Upper lobe of right lung (tissue), 1 donor: ENCODE measurements at regions not wholly inside any gene's neighbourhood (a gene's known extent, or its start where the extent isn't known, plus 50 kb on each side); places are given as distances from the start of the nearest gene placed in this dataset.

Experiments used
- ATAC-seq: fragments of 200-7000 bp; cut with Tn5 transposase; one replicate; pipeline ENCODE4 v1.9.1; 2020; ENCODE audit warnings: mild to moderate bottlenecking, moderate library complexity
- DNase-seq: peaks from one replicate; pipeline ENCODE4 v3.0.0-alpha.2; 2020
- H3K27ac ChIP-seq: fragments of 200-600 bp; one replicate; pipeline ENCODE4 v1.8.0; 2022
- H3K27me3 ChIP-seq: fragments of 200-600 bp; one replicate; pipeline ENCODE4 v1.8.0; 2022; ENCODE audit warnings: mild to moderate bottlenecking
- H3K36me3 ChIP-seq: fragments of 200-600 bp; one replicate; pipeline ENCODE4 v1.8.0; 2022
- H3K4me1 ChIP-seq: fragments of 200-600 bp; one replicate; pipeline ENCODE4 v1.8.0; 2022
- H3K4me3 ChIP-seq: fragments of 200-600 bp; one replicate; pipeline ENCODE4 v1.8.0; 2022; ENCODE audit warnings: mild to moderate bottlenecking
- H3K9me3 ChIP-seq: fragments of 200-600 bp; one replicate; pipeline ENCODE4 v1.8.0; 2022
- intact Hi-C: fragments of 100-400 bp; cut with DNase I; formaldehyde crosslinking; loops from one replicate; pipeline ENCODE4 v1.11.0; 2022
- TF ChIP-seq, protein P1 (sequence below): fragments of 200-600 bp; IDR thresholded peaks from one replicate; pipeline ENCODE4 v1.8.0; 2022; ENCODE audit warnings: antibody characterized with exemption
- donor health status: DM: no; HTN: yes; CAD: no; lungs with severe emphysema.

DNA sequence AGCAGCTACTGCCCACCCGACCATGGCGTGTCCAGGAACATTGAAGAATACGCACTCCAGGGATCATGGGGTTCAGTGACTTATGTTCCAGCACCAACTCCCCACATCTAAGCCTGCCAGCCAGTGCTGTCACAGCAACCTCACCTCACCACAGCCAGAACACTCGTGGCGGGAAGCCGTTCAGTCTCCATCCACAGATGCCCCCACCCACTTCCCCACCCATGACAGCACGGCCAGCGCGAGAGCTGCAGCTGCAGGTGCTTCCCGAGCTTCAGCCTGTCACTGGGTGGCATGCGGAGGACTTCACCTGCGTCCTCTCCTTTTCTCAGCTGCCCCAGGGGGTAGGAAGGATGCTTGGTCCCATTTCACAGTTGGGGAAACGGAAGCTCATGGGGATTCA is 50.3 kb downstream of the RBFOX3 start:
- H3K9me3 ChIP-seq, result no peaks in the 10 kb centered on the region
- H3K4me3 ChIP-seq, result no peak overlapping the region
- H3K36me3 ChIP-seq, result no peaks in the 10 kb centered on the region
- H3K27me3 ChIP-seq, result peaks cover 57% of the 10 kb centered on the region
- no peaks in the 10 kb centered on the region for H3K4me1 ChIP-seq
- no peak overlapping the region for H3K27ac ChIP-seq
- ATAC-seq, result no peak
- TF ChIP-seq, protein P1, sequence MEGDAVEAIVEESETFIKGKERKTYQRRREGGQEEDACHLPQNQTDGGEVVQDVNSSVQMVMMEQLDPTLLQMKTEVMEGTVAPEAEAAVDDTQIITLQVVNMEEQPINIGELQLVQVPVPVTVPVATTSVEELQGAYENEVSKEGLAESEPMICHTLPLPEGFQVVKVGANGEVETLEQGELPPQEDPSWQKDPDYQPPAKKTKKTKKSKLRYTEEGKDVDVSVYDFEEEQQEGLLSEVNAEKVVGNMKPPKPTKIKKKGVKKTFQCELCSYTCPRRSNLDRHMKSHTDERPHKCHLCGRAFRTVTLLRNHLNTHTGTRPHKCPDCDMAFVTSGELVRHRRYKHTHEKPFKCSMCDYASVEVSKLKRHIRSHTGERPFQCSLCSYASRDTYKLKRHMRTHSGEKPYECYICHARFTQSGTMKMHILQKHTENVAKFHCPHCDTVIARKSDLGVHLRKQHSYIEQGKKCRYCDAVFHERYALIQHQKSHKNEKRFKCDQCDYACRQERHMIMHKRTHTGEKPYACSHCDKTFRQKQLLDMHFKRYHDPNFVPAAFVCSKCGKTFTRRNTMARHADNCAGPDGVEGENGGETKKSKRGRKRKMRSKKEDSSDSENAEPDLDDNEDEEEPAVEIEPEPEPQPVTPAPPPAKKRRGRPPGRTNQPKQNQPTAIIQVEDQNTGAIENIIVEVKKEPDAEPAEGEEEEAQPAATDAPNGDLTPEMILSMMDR, result no peak
- no peak for DNase-seq
- intact Hi-C loops, result no loop called here

DNA sequence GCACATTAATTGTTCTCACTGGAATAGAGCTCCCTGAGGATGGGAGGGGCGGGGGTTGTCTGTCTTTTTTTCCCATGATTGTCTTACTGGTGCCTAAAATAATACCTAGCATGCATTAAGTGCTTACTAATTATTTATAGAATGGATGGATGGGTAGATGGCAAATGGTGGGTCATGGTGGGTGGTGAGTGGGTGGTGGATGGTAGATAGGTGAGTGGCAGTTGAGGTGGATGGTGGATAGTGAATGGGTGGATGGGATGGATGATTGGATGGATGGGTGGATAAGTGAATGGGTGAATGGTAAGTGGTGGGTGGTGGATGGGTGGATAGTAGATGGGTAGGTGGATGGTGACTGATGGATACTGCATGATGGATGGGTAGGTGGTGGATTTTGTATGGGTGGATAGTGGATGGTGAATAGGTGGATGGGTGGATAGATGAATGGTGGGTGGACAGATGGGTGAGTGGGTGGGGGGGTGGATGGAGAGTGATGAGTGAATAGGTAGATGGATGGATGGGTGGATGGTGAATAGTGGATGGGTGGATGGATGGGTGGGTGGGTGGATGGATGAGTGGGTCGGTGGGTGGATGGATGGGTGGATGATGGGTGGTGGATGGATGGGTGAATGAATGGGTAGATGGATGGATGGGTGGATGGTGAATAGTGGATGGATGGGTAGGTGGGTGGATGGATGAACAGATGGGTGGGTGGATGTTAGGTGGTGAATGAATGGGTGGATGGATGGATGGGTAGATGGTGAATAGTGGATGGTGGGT is 51.6 kb downstream of the RBFOX3 start:
- no peaks in the 10 kb centered on the region for H3K9me3 ChIP-seq
- ATAC-seq (no peak), DNase-seq (no peak)
- TF ChIP-seq, protein P1, result no peak
- no peak overlapping the region for H3K4me3 ChIP-seq
- H3K4me1 ChIP-seq, result no peaks in the 10 kb centered on the region
- no peak overlapping the region for H3K27ac ChIP-seq
- H3K27me3 ChIP-seq, result peaks cover 57% of the 10 kb centered on the region
- H3K36me3 ChIP-seq, result no peaks in the 10 kb centered on the region
- intact Hi-C loops, result no loop called here

DNA sequence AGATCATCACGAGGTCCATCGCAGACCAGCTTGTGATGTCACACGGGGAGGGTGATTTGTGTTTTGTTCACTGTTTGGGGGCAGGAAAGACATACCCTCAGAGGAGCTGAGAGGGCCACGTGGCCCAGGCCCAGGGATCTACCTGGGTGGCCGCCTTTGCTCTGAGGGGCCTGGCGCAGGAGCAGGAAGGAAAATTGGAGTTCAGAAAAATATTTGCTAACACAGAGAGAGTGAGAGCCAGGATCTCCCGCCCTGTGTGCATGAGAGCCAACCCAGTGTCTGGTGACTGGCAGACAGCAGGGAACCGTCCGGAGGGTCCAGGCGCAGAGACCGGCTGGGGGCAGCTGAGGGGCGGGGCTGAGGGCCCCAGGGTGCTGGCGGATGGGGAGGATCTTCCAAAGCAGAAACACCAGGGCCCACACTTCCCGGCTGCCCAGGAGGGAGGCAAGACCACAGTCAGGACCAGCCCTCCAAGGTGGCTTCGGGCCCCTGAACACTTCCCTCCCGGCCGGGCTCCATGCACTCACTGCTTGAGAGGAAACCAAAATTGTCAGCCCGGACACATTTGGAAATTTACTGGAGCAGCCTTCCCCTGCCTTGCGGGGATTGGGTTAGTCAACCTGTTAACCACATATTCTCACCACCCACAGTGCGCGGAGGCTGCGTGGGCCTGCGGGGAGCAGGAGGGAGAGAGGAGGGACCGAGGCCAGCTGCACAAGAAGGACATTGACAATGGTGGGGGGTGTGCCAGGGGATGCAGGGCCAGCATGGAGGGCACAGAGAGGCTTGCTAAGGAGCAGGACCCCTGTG is 52.6 kb downstream of the RBFOX3 start:
- H3K36me3 ChIP-seq, result no peaks in the 10 kb centered on the region
- no peaks in the 10 kb centered on the region for H3K9me3 ChIP-seq
- peaks cover 51% of the 10 kb centered on the region for H3K27me3 ChIP-seq
- H3K4me3 ChIP-seq, result no peak overlapping the region
- no peak overlapping the region for H3K27ac ChIP-seq
- intact Hi-C loops, result no loop called here
- no peak for DNase-seq
- no peaks in the 10 kb centered on the region for H3K4me1 ChIP-seq
- TF ChIP-seq, protein P1, result no peak
- no peak for ATAC-seq

DNA sequence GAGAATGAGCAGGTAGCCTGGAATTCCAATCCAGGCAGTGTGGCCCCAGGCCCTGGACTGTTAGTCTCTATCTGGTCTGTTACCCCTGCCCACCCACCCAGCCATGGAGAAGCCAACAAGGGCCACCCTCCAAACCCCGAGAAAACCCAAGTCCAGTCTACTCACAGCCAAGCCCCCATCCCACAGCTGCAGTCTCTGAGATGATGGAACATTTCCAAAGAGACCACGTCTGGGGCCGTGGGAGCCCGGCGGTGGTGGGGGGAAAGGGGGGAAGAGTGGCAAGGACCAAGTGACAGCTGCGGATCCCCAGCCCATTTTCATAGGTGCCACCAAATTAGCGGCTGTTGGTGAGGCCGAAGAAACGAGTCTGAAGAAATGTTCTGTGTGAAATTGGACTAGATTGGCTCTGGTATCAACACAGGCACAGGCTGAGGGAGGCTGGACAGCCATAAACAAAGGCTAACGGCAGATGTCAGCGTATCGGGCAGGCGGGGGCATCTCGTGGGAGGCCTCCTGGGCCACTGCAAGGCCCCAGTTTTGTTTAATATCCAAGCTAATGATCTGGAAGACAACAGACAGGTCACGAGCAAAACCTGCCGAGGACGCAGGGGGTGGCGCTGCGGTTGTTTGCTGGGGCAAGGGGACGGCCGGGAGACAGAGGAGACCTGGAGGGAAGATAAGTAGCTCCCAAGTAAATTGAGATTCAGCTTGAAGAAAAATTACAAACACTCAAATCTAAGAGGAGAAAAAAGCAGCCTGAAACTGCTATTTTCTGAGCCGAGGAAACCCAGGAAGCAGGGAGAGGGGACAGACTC is 53.4 kb downstream of the RBFOX3 start:
- no peaks in the 10 kb centered on the region for H3K36me3 ChIP-seq
- no peak overlapping the region for H3K27ac ChIP-seq
- peaks cover 6% of the 10 kb centered on the region for H3K9me3 ChIP-seq
- no peak overlapping the region for H3K4me3 ChIP-seq
- no peak for DNase-seq
- no peaks in the 10 kb centered on the region for H3K4me1 ChIP-seq
- ATAC-seq, result no peak
- H3K27me3 ChIP-seq, result peaks cover 44% of the 10 kb centered on the region
- TF ChIP-seq, protein P1, result no peak
- intact Hi-C loops, result no loop called here

DNA sequence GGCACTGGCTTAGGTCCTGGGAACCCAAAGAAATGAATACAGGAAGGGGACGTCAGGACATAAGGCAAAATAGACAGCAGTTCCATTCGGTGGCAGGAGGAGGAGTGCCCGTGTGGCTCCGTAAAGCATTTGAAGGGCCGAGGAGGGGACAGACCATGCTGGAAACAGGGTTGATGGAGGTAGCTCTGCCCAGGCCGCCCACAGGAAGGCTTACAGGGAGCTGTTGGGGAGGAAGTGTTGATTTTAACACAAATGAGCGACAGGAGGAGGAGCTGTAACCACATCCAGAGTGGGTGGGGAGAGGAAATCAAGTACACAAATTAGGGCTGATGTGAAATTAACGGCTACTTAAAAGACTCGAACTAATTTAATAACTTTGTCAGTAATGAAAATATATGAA is 54.6 kb downstream of the RBFOX3 start:
- Histone ChIP-seq H3K36me3 (no peaks in the 10 kb centered on the region), H3K27me3 (peaks cover 44% of the 10 kb centered on the region), H3K4me3 (no peak overlapping the region), H3K4me1 (no peaks in the 10 kb centered on the region), H3K27ac (no peak overlapping the region), H3K9me3 (peaks cover 9% of the 10 kb centered on the region)
- no peak for DNase-seq
- TF ChIP-seq, protein P1, result no peak
- intact Hi-C loops, result no loop called here
- peak; percentile 19 for ATAC-seq
